ENCODE measurements at regions not wholly inside any gene's neighbourhood (a gene's known extent, or its start where the extent isn't known, plus 50 kb on each side); places are given as distances from the start of the nearest gene placed in this dataset.
"Not testable (repeated sequence)": the region's sequence is repeated elsewhere in the genome, so short reads cannot be mapped to it uniquely, and the experiment has no call there.

- H3K9me3 ChIP-seq (ENCODE audit: insufficient read depth, low read depth): no peaks in the 10 kb centered on the region
- H4K20me1 ChIP-seq (ENCODE audit: insufficient read depth): no peaks in the 10 kb centered on the region
- H3K36me3 ChIP-seq (ENCODE audit: low read depth): no peaks in the 10 kb centered on the region
- H3K27ac ChIP-seq: no peak overlapping the region
- H3K79me2 ChIP-seq (ENCODE audit: low read depth): no peaks in the 10 kb centered on the region
- BruUV-seq (replicated peaks): no TSS peak
- no peak for DNase-seq
- H3K27me3 ChIP-seq (ENCODE audit: insufficient read depth, low read depth): no peaks in the 10 kb centered on the region
- ChIA-PET CTCF (no interaction called here), POLR2A (ENCODE audit: unreplicated experiment) (no interaction called here)
- no peak overlapping the region for H2AFZ ChIP-seq
- intact Hi-C loops (cut with micrococcal nuclease; ENCODE audit: unreplicated experiment): no loop called here
- no peak overlapping the region for H3K4me2 ChIP-seq
- H3F3A ChIP-seq (ENCODE audit: insufficient read depth, low read depth): no peaks in the 10 kb centered on the region
- H3K4me1 ChIP-seq (replicated peaks; ENCODE audit: insufficient read depth): no peaks in the 10 kb centered on the region
- no peaks in the 10 kb centered on the region for H3K9me2 ChIP-seq (ENCODE audit: insufficient read depth)
- TF ChIP-seq CTCF (conservative IDR thresholded peaks at IDR 0.05): no peak
- no peak for TF ChIP-seq EZH2 (IDR thresholded peaks at IDR 0.05; ENCODE audit: low read depth)
- H3K4me3 ChIP-seq: no peak overlapping the region
These were observed 1060.3 kb upstream of the CELF2 start for GRCh38 chr10:9957351-9957750.

DNA sequence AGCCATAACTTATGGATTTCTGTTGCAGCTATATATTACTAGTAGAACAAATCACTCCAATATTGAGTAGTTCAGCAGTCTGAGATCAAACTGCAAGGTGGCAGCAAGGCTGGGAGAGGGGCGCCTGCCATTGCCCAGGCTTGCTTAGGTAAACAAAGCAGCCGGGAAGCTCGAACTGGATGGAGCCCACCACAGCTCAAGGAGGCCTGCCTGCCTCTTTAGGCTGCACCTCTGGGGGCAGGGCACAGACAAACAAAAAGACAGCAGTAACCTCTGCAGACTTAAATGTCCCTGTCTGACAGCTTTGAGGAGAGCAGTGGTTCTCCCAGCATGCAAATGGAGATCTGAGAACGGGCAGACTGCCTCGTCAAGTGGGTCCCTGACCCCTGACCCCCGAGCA, 1059.8 kb upstream of the CELF2 start:
- CTCF ChIA-PET; H3K4me2 ChIP-seq; H4K20me1 ChIP-seq (ENCODE audit: insufficient read depth); DNase-seq; H3K27ac ChIP-seq; H3K9me2 ChIP-seq (ENCODE audit: insufficient read depth); H3K79me2 ChIP-seq (ENCODE audit: low read depth); H3K4me3 ChIP-seq; intact Hi-C loops (cut with micrococcal nuclease; ENCODE audit: unreplicated experiment); H3K4me1 ChIP-seq (replicated peaks; ENCODE audit: insufficient read depth); H2AFZ ChIP-seq; H3K27me3 ChIP-seq (ENCODE audit: insufficient read depth, low read depth); BruUV-seq (replicated peaks); H3K9me3 ChIP-seq (ENCODE audit: insufficient read depth, low read depth); H3K36me3 ChIP-seq (ENCODE audit: low read depth); H3F3A ChIP-seq (ENCODE audit: insufficient read depth, low read depth); POLR2A ChIA-PET (ENCODE audit: unreplicated experiment): not testable (repeated sequence)

DNA sequence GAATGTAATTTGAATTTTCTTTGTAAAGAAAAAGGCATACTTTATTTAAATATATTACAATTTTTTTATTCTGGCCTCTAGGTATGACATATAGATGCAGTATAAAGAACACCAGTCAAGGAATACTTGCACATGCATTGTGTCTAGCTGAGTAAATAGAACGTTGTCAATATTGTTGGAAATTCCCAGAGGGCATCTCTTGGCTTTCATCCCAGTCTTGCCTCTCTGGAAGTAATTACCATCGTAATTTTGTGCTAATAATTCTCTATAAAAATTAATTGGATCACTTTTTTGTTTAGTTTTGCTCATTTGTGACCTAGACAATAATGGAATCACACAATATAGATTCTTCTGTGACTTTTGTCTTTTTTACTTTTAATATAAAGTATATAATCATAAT, 1052.3 kb upstream of the CELF2 start:
- Histone ChIP-seq H3K9me3 (ENCODE audit: insufficient read depth, low read depth) (no peaks in the 10 kb centered on the region), H4K20me1 (ENCODE audit: insufficient read depth) (no peaks in the 10 kb centered on the region), H3K36me3 (ENCODE audit: low read depth) (no peaks in the 10 kb centered on the region), H3K27me3 (ENCODE audit: insufficient read depth, low read depth) (no peaks in the 10 kb centered on the region), H3K4me3 (no peak overlapping the region), H3K4me2 (no peak overlapping the region), H3K9me2 (ENCODE audit: insufficient read depth) (no peaks in the 10 kb centered on the region), H3K4me1 (replicated peaks; ENCODE audit: insufficient read depth) (no peaks in the 10 kb centered on the region), H3F3A (ENCODE audit: insufficient read depth, low read depth) (no peaks in the 10 kb centered on the region), H3K27ac (no peak overlapping the region), H2AFZ (no peak overlapping the region), H3K79me2 (ENCODE audit: low read depth) (no peaks in the 10 kb centered on the region)
- CTCF ChIA-PET: no interaction called here
- BruUV-seq (replicated peaks): no TSS peak
- no peak for DNase-seq
- POLR2A ChIA-PET (ENCODE audit: unreplicated experiment): no interaction called here
- TF ChIP-seq EZH2 (IDR thresholded peaks at IDR 0.05; ENCODE audit: low read depth) (no peak), CTCF (conservative IDR thresholded peaks at IDR 0.05) (no peak)
- intact Hi-C loops (cut with micrococcal nuclease; ENCODE audit: unreplicated experiment): no loop called here

DNA sequence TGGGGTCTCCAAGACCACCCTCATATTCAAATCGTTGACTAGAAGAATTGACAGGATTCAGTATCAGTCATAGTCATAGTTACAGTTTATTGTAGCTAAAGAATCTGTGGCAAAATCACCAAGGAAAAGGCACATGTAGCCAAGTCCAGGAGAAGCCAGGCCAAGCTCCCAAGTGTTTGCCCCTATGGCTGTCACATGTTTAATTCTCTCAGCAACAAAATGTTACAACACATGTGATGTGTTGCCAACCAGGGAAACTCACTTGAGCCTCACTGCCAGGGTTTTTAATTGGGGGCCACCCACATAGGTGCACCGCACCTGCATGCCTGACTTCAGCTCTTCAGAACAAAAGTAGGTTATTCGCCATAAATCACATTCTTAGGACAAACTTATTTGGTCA, 1030.9 kb upstream of the CELF2 start:
- intact Hi-C loops (cut with micrococcal nuclease; ENCODE audit: unreplicated experiment): no loop called here
- no TSS peak for BruUV-seq (replicated peaks)

More for the DNA sequence above, 1030.9 kb upstream of the CELF2 start:
- no peak overlapping the region for H2AFZ ChIP-seq
- no peaks in the 10 kb centered on the region for H3K9me2 ChIP-seq (ENCODE audit: insufficient read depth)
- no peaks in the 10 kb centered on the region for H3K36me3 ChIP-seq (ENCODE audit: low read depth)
- DNase-seq: no peak
- H4K20me1 ChIP-seq (ENCODE audit: insufficient read depth): no peaks in the 10 kb centered on the region
- H3K79me2 ChIP-seq (ENCODE audit: low read depth): no peaks in the 10 kb centered on the region
- no peaks in the 10 kb centered on the region for H3K27me3 ChIP-seq (ENCODE audit: insufficient read depth, low read depth)
- H3K4me1 ChIP-seq (replicated peaks; ENCODE audit: insufficient read depth): no peaks in the 10 kb centered on the region
- TF ChIP-seq CTCF (conservative IDR thresholded peaks at IDR 0.05) (no peak), EZH2 (IDR thresholded peaks at IDR 0.05; ENCODE audit: low read depth) (no peak)
- no peak overlapping the region for H3K27ac ChIP-seq
- no peaks in the 10 kb centered on the region for H3F3A ChIP-seq (ENCODE audit: insufficient read depth, low read depth)
- CTCF ChIA-PET: no interaction called here
- no peaks in the 10 kb centered on the region for H3K9me3 ChIP-seq (ENCODE audit: insufficient read depth, low read depth)
- POLR2A ChIA-PET (ENCODE audit: unreplicated experiment): no interaction called here
- H3K4me3 ChIP-seq: no peak overlapping the region
- no peak overlapping the region for H3K4me2 ChIP-seq
